Esophagus squamous epithelium (tissue), 5 donors: ENCODE measurements at regions not wholly inside any gene's neighbourhood (a gene's known extent, or its start where the extent isn't known, plus 50 kb on each side); places are given as distances from the start of the nearest gene placed in this dataset.

Source experiments
- DNase-seq: peaks from one replicate; lab custom pipeline; 2025; lab: John Stamatoyannopoulos, UW
- H3K27ac ChIP-seq, 4 donors: fragments of 200-600 bp; sonication (generic); one replicate each; pipeline ENCODE4 v1.5.1; 2016 to 2019; ENCODE audit warnings: mild to moderate bottlenecking in 1 of 4
- H3K27me3 ChIP-seq, 4 donors: fragments of 200-600 bp; sonication (generic); 1 replicate in 3 of 4; 2 replicates in 1 of 4; pipeline versions ENCODE4 v1.5.1 to v1.6.0; 2017 to 2021; ENCODE audit warnings: antibody characterized with exemption in 1 of 4
- H3K36me3 ChIP-seq, 3 donors: fragments of 200-600 bp; sonication (generic); one replicate each; pipeline ENCODE4 v1.5.1; 2016 to 2019
- H3K4me1 ChIP-seq, 3 donors: fragments of 200-600 bp; sonication (generic); one replicate each; pipeline ENCODE4 v1.5.1; 2017 to 2019
- H3K4me3 ChIP-seq, 4 donors: fragments of 200-600 bp; sonication (generic); 1 replicate in 3 of 4; 2 replicates in 1 of 4; pipeline ENCODE4 v1.5.1; 2016 to 2019; ENCODE audit warnings: mild to moderate bottlenecking in 2 of 4, moderate library complexity in 1 of 4
- H3K9me3 ChIP-seq, 3 donors: fragments of 200-600 bp; sonication (generic); one replicate each; pipeline ENCODE4 v1.5.1; 2016 to 2019
- CTCF ChIP-seq, 6 experiments: fragments of 450-650 bp in 4 of 6; fragments of 200-600 bp in 2 of 6; sonication (generic) in 2 of 6; IDR thresholded peaks; one replicate each; pipeline ENCODE4 v1.5.1; 2016 to 2019; ENCODE audit warnings: antibody characterized with exemption in 6 of 6, mild to moderate bottlenecking in 4 of 6, moderate library complexity in 4 of 6
- POLR2A ChIP-seq, 4 donors: fragments of 450-650 bp; IDR thresholded peaks; one replicate each; pipeline ENCODE4 v1.6.1; 2017; ENCODE audit warnings: antibody characterized with exemption in 4 of 4, mild to moderate bottlenecking in 4 of 4, moderate library complexity in 3 of 4
- WGBS, 2 donors: methylation state at CpG; one replicate each; pipeline ENCODE4 v1.1.5; 2018; 5-methylcytosine and 5-hydroxymethylcytosine counted together
- intact Hi-C: fragments of 100-400 bp; cut with DNase I; formaldehyde crosslinking; loops from one replicate; pipeline ENCODE4 v1.15.0; 2022
- donor health status: DM: yes; HTN: yes; CAD: no.

- no peaks in the 10 kb centered on the region for H3K4me1 ChIP-seq
- no peak for TF ChIP-seq POLR2A (IDR thresholded peaks at IDR 0.05)
- no peak for TF ChIP-seq CTCF (IDR thresholded peaks at IDR 0.05)
- no peaks in the 10 kb centered on the region for H3K9me3 ChIP-seq
- intact Hi-C loops: no loop called here
- no peaks in the 10 kb centered on the region for H3K27me3 ChIP-seq
- no peaks in the 10 kb centered on the region for H3K36me3 ChIP-seq
- WGBS, 2 donors: 34 to 37% methylated on average over 2 of the region's 2 CpGs
- H3K4me3 ChIP-seq: no peak overlapping the region
- DNase-seq: no peak
- no peak overlapping the region for H3K27ac ChIP-seq
Measured at GRCh38 chr11:109644152-109644551, 222.2 kb downstream of the C11orf87 start.

GRCh38 chr11:109648804-109649203 is 226.8 kb downstream of the C11orf87 start:
- Histone ChIP-seq H3K4me3 (no peak overlapping the region), H3K27ac (no peak overlapping the region), H3K27me3 (no peaks in the 10 kb centered on the region), H3K9me3 (no peaks in the 10 kb centered on the region), H3K36me3 (no peaks in the 10 kb centered on the region), H3K4me1 (no peaks in the 10 kb centered on the region)
- no peak for DNase-seq
- TF ChIP-seq POLR2A (IDR thresholded peaks at IDR 0.05) (no peak), CTCF (IDR thresholded peaks at IDR 0.05) (no peak)
- intact Hi-C loops: no loop called here

GRCh38 chr11:109654091-109654490 is 232.1 kb downstream of the C11orf87 start:
- Histone ChIP-seq H3K9me3 (no peaks in the 10 kb centered on the region), H3K4me1 (no peaks in the 10 kb centered on the region), H3K4me3 (no peak overlapping the region), H3K27me3 (no peaks in the 10 kb centered on the region), H3K36me3 (no peaks in the 10 kb centered on the region), H3K27ac (no peak overlapping the region)
- intact Hi-C loops: no loop called here
- DNase-seq: no peak
- 30 to 38% methylated on average over 2 of the region's 2 CpGs for WGBS, 2 donors
- no peak for TF ChIP-seq CTCF (IDR thresholded peaks at IDR 0.05)
- TF ChIP-seq POLR2A (IDR thresholded peaks at IDR 0.05): no peak

GRCh38 chr11:109658190-109658589 is 236.2 kb downstream of the C11orf87 start:
- Histone ChIP-seq H3K36me3 (no peaks in the 10 kb centered on the region), H3K4me3 (no peak overlapping the region), H3K9me3 (no peaks in the 10 kb centered on the region), H3K4me1 (no peaks in the 10 kb centered on the region), H3K27ac (no peak overlapping the region), H3K27me3 (peaks cover 0 to 4% (median 0%) of the 10 kb centered on the region in 4 donors)
- intact Hi-C loops: no loop called here
- 72 to 73% methylated on average over 4 of the region's 4 CpGs for WGBS, 2 donors
- TF ChIP-seq CTCF (IDR thresholded peaks at IDR 0.05): no peak
- TF ChIP-seq POLR2A (IDR thresholded peaks at IDR 0.05): no peak
- DNase-seq: no peak

- no peak for DNase-seq
- intact Hi-C loops: no loop called here
- Histone ChIP-seq H3K4me3 (no peak overlapping the region), H3K27ac (no peak overlapping the region), H3K4me1 (no peaks in the 10 kb centered on the region), H3K9me3 (peaks cover 0 to 26% (median 15%) of the 10 kb centered on the region in 3 donors), H3K27me3 (peaks cover 0 to 6% (median 0%) of the 10 kb centered on the region in 4 donors), H3K36me3 (no peaks in the 10 kb centered on the region)
- 79 to 100% methylated on average over 2 of the region's 2 CpGs for WGBS, 2 donors
- TF ChIP-seq POLR2A (IDR thresholded peaks at IDR 0.05): no peak
- no peak for TF ChIP-seq CTCF (IDR thresholded peaks at IDR 0.05)
Measured at GRCh38 chr11:109667719-109668118, 245.7 kb downstream of the C11orf87 start.
